GM12878 (cell line): ENCODE measurements at regions not wholly inside any gene's neighbourhood (a gene's known extent, or its start where the extent isn't known, plus 50 kb on each side); places are given as distances from the start of the nearest gene placed in this dataset.

Experiments used
- ATAC-seq: fragments of 200-7000 bp; cut with Tn5 transposase; 3 replicates; pipeline ENCODE4 v1.9.1; 2020; ENCODE audit warnings: mild to moderate bottlenecking, moderate library complexity
- BruUV-seq: library from RNA; stranded (reverse); fragments of 400-500 nt; replicated peaks from 2 replicates; lab custom pipeline; 2021; lab: Mats Ljungman, UMichigan
- CTCF ChIA-PET: fragments of 300-600 bp; sonication (Branson Sonifier 250); formaldehyde crosslinking; extraction: SDS; loops from one replicate; lab custom pipeline; 2021; ENCODE audit warnings: inconsistent platforms; lab: Yijun Ruan, JAX
- POLR2A ChIA-PET: fragments of 350-600 bp; formaldehyde crosslinking; extraction: SDS; loops from one replicate; lab custom pipeline; 2021; ENCODE audit warnings: inconsistent platforms; lab: Charles Lee
- RAD21 ChIA-PET: fragments of 300-600 bp; sonication (Branson Sonifier 250); formaldehyde crosslinking; loops from one replicate; lab custom pipeline; 2023; ENCODE audit warnings: antibody characterized with exemption; ENCODE audit not compliant: unreplicated experiment; lab: Charles Lee
- SMC1A ChIA-PET: fragments of 300-600 bp; sonication (Branson Sonifier 250); formaldehyde crosslinking; loops from one replicate; lab custom pipeline; 2023; ENCODE audit not compliant: unreplicated experiment, uncharacterized antibody; lab: Charles Lee
- DNase-seq: peaks from one replicate; pipeline ENCODE4 v3.0.0-alpha.2; 2011; ENCODE audit warnings: low read depth, low spot score
- FAIRE-seq: peaks from 3 replicates; lab custom pipeline; 2011; peaks lifted over from hg19 to GRCh38; lab: Jason Lieb, UNC
- H2AFZ ChIP-seq: 2 replicates; pipeline ENCODE4 v1.6.0; 2011; ENCODE audit warnings: low read depth, low read length, control low read depth; ENCODE audit not compliant: control insufficient read depth
- H3K27ac ChIP-seq: 2 replicates; pipeline ENCODE4 v1.5.1; 2011; ENCODE audit warnings: control low read depth; ENCODE audit not compliant: control insufficient read depth, insufficient read depth
- H3K27me3 ChIP-seq, 2 experiments: replicated peaks in 1 of 2; 2 replicates each; pipeline versions ENCODE4 v1.6.0 to v1.6.1; 2011; ENCODE audit warnings: low read length in 1 of 2; ENCODE audit not compliant: control insufficient read depth in 2 of 2, insufficient read depth in 2 of 2
- H3K36me3 ChIP-seq, 2 experiments: 2 replicates each; pipeline ENCODE4 v1.5.1; 2011; ENCODE audit warnings: low read length in 1 of 2; ENCODE audit not compliant: control insufficient read depth in 2 of 2, insufficient read depth in 2 of 2
- H3K4me1 ChIP-seq: 2 replicates; pipeline ENCODE4 v1.6.1; 2011; ENCODE audit warnings: mild to moderate bottlenecking, low read length, moderate library complexity, mixed read lengths; ENCODE audit not compliant: control insufficient read depth, insufficient read depth
- H3K4me2 ChIP-seq: 2 replicates; pipeline ENCODE4 v1.6.0; 2011; ENCODE audit warnings: control low read depth; ENCODE audit not compliant: control insufficient read depth, insufficient read depth
- H3K4me3 ChIP-seq: fragments of 200-600 bp; sonication (generic); 2 replicates; pipeline ENCODE4 v1.5.1; 2016
- H3K79me2 ChIP-seq: 2 replicates; pipeline ENCODE4 v1.6.0; 2011; ENCODE audit warnings: low read length; ENCODE audit not compliant: control insufficient read depth, insufficient read depth
- H3K9ac ChIP-seq: 2 replicates; pipeline ENCODE4 v1.8.0; 2011; ENCODE audit warnings: low read length, control low read depth, mixed read lengths; ENCODE audit not compliant: control insufficient read depth, insufficient read depth
- H3K9me3 ChIP-seq: replicated peaks from 3 replicates; pipeline ENCODE4 v1.5.1; 2011; ENCODE audit warnings: mild to moderate bottlenecking, low read length; ENCODE audit not compliant: control insufficient read depth, insufficient read depth
- H4K20me1 ChIP-seq: 2 replicates; pipeline ENCODE4 v1.6.0; 2011; ENCODE audit not compliant: control insufficient read depth, insufficient read depth
- ATF7 ChIP-seq: fragments of 450-650 bp; IDR thresholded peaks from 2 replicates; pipeline ENCODE4 v1.6.1; 2016; ENCODE audit warnings: low read depth, mild to moderate bottlenecking
- BACH1 ChIP-seq: fragments of 450-650 bp; IDR thresholded peaks from 2 replicates; pipeline ENCODE4 v1.6.1; 2017; ENCODE audit warnings: mild to moderate bottlenecking, borderline replicate concordance
- CBFB ChIP-seq: IDR thresholded peaks from 2 replicates; pipeline ENCODE4 v1.6.1; 2016; ENCODE audit warnings: antibody characterized with exemption, low read depth
- HCFC1 ChIP-seq: fragments of 150-350 bp; IDR thresholded peaks from 2 replicates; pipeline ENCODE4 v1.6.1; 2014; ENCODE audit warnings: low read length
- IKZF1 ChIP-seq: fragments of 450-650 bp; conservative IDR thresholded peaks from 2 replicates; pipeline ENCODE4 v1.6.1; 2017; ENCODE audit warnings: antibody characterized with exemption, mild to moderate bottlenecking
- JUND ChIP-seq: IDR thresholded peaks from 2 replicates; pipeline ENCODE4 v1.6.1; 2012; ENCODE audit warnings: low read depth, mild to moderate bottlenecking, low read length, improper control_type of control experiment, moderate library complexity
- NBN ChIP-seq: fragments of 450-650 bp; IDR thresholded peaks from 2 replicates; pipeline ENCODE4 v1.6.1; 2016
- NFXL1 ChIP-seq: fragments of 450-650 bp; IDR thresholded peaks from 2 replicates; pipeline ENCODE4 v1.6.1; 2017; ENCODE audit warnings: antibody characterized with exemption, mild to moderate bottlenecking, borderline replicate concordance
- NR2C1 ChIP-seq: fragments of 450-650 bp; IDR thresholded peaks from 2 replicates; pipeline ENCODE4 v1.6.1; 2017; ENCODE audit warnings: antibody characterized with exemption, mild to moderate bottlenecking, moderate library complexity
- NR2F1 ChIP-seq: fragments of 450-650 bp; conservative IDR thresholded peaks from 2 replicates; pipeline ENCODE4 v1.6.1; 2017; ENCODE audit warnings: mild to moderate bottlenecking
- RFX5 ChIP-seq: IDR thresholded peaks from 2 replicates; pipeline ENCODE4 v1.6.1; 2011; ENCODE audit warnings: low read depth, low read length, improper control_type of control experiment
- ZNF274 ChIP-seq: IDR thresholded peaks from one replicate; pipeline ENCODE4 v1.8.0; 2011; ENCODE audit not compliant: insufficient read length, insufficient read depth
- ZNF384 ChIP-seq: IDR thresholded peaks from 2 replicates; pipeline ENCODE4 v1.6.1; 2012; ENCODE audit warnings: low read depth, mild to moderate bottlenecking, low read length, improper control_type of control experiment, borderline replicate concordance
- WGBS: methylation state at CpG from one replicate; pipeline ENCODE4 v1.1.6; 2016; ENCODE audit warnings: low lambda C conversion rate; ENCODE audit not compliant: insufficient replicate concordance, insufficient coverage; ENCODE audit errors: missing lambda C conversion rate; 5-methylcytosine and 5-hydroxymethylcytosine counted together
- in situ Hi-C: fragments of 300-500 bp; cut with MboI; formaldehyde crosslinking; loops from 9 replicates; pipeline ENCODE4 v1.14.3; 2018; ENCODE audit warnings: mixed read lengths
- intact Hi-C: fragments of 100-400 bp; cut with micrococcal nuclease; formaldehyde crosslinking; loops from one replicate; pipeline ENCODE4 v1.14.2; 2022; ENCODE audit not compliant: unreplicated experiment
- TF ChIP-seq, protein P1 (sequence below): fragments of 450-650 bp; IDR thresholded peaks from 2 replicates; pipeline ENCODE4 v1.6.1; 2017; ENCODE audit warnings: mild to moderate bottlenecking, moderate library complexity
- TF ChIP-seq, protein P2 (sequence below): fragments of 450-650 bp; IDR thresholded peaks from 2 replicates; pipeline ENCODE4 v1.6.1; 2017; ENCODE audit warnings: mild to moderate bottlenecking, moderate library complexity

DNA sequence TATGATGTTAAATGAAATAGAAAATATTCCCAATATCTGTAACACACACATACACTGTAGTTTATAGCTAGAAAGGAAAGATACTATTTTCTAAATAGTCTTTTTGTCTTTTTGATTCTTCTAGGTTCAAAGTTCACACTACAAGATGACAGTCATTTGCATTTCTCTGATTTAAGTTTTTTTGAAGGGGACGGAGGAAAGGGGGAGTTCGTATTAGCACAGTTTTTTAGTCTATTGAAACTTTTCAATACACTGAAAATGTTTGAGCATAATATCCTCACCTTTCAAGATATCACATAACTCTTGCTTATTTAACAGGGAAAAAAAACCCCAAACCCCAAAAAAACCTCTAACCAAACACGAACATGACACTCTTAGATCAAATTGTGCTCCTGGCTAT, 68.1 kb downstream of the BMP2 start:
- WGBS: 46% methylated on average over 3 of the region's 3 CpGs
- H2AFZ ChIP-seq: no peak overlapping the region
- no peaks in the 10 kb centered on the region for H4K20me1 ChIP-seq
- TF ChIP-seq CBFB (no peak), HCFC1 (no peak), ZNF384 (peak; percentile 33; the same call in 1 of the 2 replicates), NFXL1 (no peak), JUND (no peak), ATF7 (0 out of 2 replicates have a peak, but pooled peaks have one; percentile 27), IKZF1 (0 out of 2 replicates have a peak, but pooled peaks have one; percentile 9), NBN (0 out of 2 replicates have a peak, but pooled peaks have one; percentile 11), RFX5 (no peak), BACH1 (no peak), ZNF274 (no peak), NR2C1 (peak; percentile 83), NR2F1 (0 out of 2 replicates have a peak, but pooled peaks have one; percentile 27)
- TF ChIP-seq, protein P1, sequence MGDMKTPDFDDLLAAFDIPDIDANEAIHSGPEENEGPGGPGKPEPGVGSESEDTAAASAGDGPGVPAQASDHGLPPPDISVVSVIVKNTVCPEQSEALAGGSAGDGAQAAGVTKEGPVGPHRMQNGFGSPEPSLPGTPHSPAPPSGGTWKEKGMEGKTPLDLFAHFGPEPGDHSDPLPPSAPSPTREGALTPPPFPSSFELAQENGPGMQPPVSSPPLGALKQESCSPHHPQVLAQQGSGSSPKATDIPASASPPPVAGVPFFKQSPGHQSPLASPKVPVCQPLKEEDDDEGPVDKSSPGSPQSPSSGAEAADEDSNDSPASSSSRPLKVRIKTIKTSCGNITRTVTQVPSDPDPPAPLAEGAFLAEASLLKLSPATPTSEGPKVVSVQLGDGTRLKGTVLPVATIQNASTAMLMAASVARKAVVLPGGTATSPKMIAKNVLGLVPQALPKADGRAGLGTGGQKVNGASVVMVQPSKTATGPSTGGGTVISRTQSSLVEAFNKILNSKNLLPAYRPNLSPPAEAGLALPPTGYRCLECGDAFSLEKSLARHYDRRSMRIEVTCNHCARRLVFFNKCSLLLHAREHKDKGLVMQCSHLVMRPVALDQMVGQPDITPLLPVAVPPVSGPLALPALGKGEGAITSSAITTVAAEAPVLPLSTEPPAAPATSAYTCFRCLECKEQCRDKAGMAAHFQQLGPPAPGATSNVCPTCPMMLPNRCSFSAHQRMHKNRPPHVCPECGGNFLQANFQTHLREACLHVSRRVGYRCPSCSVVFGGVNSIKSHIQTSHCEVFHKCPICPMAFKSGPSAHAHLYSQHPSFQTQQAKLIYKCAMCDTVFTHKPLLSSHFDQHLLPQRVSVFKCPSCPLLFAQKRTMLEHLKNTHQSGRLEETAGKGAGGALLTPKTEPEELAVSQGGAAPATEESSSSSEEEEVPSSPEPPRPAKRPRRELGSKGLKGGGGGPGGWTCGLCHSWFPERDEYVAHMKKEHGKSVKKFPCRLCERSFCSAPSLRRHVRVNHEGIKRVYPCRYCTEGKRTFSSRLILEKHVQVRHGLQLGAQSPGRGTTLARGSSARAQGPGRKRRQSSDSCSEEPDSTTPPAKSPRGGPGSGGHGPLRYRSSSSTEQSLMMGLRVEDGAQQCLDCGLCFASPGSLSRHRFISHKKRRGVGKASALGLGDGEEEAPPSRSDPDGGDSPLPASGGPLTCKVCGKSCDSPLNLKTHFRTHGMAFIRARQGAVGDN: peak; percentile 73
- TF ChIP-seq, protein P2, sequence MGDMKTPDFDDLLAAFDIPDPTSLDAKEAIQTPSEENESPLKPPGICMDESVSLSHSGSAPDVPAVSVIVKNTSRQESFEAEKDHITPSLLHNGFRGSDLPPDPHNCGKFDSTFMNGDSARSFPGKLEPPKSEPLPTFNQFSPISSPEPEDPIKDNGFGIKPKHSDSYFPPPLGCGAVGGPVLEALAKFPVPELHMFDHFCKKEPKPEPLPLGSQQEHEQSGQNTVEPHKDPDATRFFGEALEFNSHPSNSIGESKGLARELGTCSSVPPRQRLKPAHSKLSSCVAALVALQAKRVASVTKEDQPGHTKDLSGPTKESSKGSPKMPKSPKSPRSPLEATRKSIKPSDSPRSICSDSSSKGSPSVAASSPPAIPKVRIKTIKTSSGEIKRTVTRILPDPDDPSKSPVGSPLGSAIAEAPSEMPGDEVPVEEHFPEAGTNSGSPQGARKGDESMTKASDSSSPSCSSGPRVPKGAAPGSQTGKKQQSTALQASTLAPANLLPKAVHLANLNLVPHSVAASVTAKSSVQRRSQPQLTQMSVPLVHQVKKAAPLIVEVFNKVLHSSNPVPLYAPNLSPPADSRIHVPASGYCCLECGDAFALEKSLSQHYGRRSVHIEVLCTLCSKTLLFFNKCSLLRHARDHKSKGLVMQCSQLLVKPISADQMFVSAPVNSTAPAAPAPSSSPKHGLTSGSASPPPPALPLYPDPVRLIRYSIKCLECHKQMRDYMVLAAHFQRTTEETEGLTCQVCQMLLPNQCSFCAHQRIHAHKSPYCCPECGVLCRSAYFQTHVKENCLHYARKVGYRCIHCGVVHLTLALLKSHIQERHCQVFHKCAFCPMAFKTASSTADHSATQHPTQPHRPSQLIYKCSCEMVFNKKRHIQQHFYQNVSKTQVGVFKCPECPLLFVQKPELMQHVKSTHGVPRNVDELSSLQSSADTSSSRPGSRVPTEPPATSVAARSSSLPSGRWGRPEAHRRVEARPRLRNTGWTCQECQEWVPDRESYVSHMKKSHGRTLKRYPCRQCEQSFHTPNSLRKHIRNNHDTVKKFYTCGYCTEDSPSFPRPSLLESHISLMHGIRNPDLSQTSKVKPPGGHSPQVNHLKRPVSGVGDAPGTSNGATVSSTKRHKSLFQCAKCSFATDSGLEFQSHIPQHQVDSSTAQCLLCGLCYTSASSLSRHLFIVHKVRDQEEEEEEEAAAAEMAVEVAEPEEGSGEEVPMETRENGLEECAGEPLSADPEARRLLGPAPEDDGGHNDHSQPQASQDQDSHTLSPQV: peak; percentile 87
- no TSS peak for BruUV-seq
- H3K79me2 ChIP-seq: no peaks in the 10 kb centered on the region
- H3K9me3 ChIP-seq: no peaks in the 10 kb centered on the region
- no peaks in the 10 kb centered on the region for H3K4me1 ChIP-seq
- H3K36me3 ChIP-seq: no peaks in the 10 kb centered on the region
- no peak overlapping the region for H3K4me3 ChIP-seq
- ATAC-seq (no peak), FAIRE-seq (no peak), DNase-seq (no peak)
- CTCF ChIA-PET: interaction anchor here (0.5 to 12.1 kb wide), 15 partner anchors 7 to 450 kb away, joined by 3 to 118 read pairs (median 5); no protein-coding TSS in a partner anchor
- in situ Hi-C loops: no loop called here
- no peaks in the 10 kb centered on the region for H3K27me3 ChIP-seq
- intact Hi-C loops: no loop called here
- SMC1A ChIA-PET: interaction anchor here (0.6 to 14.3 kb wide), 25 partner anchors 8 to 613 kb away, joined by 3 to 270 read pairs (median 6); no protein-coding TSS in a partner anchor
- H3K9ac ChIP-seq: no peak overlapping the region
- RAD21 ChIA-PET: interaction anchor here (0.8 to 8.1 kb wide), 20 partner anchors 10 to 162 kb away, joined by 3 to 197 read pairs (median 8); no protein-coding TSS in a partner anchor
- no peak overlapping the region for H3K27ac ChIP-seq
- H3K4me2 ChIP-seq: no peak overlapping the region
- POLR2A ChIA-PET: interaction anchor here (0.9 to 12.0 kb wide), 7 partner anchors 14 to 1706 kb away, joined by 3 to 100 read pairs (median 4); no protein-coding TSS in a partner anchor
